Stimulated activated CD8-positive, alpha-beta memory T cell treated with anti-CD3 and anti-CD28 coated beads, Interleukin-12 subunit alpha, Interleukin-12 subunit beta, amount 100 ng/mL, for 4 hours (primary cell): ENCODE measurements at regions not wholly inside any gene's neighbourhood (a gene's known extent, or its start where the extent isn't known, plus 50 kb on each side); places are given as distances from the start of the nearest gene placed in this dataset.

ENCODE experiments used
- DNase-seq: peaks from one replicate; pipeline ENCODE4 v3.0.0-alpha.2; 2020; ENCODE audit warnings: low read depth

DNA sequence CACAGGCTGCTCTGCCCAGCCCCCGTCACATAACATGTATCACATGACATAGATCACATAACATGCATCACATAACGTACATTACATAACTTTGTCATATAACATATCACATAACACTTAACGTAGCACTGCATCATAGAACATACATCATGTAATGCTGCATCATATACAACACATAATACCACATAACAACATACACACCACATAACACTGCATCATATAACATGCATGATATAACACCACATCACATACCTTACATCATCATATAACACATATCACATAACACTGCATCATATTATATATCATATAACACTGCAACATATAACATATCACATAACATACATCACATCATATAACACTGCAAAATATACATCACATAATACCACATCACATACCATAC is 83.8 kb downstream of the AXIN2 start:
- no peak for DNase-seq

DNA sequence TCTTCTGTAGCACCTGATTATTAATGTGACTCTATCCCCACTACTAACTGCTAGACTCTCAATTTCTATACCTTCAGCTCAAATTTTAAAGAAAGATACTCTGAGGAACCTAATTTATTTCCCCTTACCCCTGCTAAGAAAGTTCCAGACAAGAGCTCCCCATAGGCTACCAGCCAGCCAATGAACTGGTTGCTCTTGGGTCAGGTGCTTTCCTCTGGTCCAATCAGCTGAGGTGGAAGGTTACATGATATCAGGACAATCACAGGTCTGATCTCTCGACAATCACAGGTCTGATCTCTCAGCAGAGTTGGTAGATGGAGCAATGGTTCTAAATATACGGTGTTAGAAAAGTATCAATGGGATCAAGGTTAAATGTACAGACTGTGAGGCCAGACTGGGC is 86.8 kb downstream of the AXIN2 start:
- no peak for DNase-seq

DNA sequence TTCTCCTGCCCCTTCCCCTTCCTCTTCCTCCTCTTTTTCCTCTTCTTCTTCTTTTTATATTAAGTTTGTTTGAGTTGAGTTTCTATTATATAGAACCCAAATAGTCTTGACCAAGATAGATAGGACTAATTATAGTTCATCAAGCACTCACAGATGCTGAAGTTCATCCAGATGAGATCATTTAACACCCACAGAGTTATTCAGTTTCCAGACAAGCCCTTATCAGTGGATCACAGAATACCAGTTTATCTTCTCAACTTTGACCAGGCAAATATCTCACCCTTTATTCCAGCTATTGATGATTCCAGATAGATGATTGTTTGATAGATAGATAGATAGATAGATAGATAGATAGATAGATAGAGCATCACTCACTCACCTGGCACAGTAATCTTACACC is 87.5 kb downstream of the AXIN2 start:
- DNase-seq: no peak

DNA sequence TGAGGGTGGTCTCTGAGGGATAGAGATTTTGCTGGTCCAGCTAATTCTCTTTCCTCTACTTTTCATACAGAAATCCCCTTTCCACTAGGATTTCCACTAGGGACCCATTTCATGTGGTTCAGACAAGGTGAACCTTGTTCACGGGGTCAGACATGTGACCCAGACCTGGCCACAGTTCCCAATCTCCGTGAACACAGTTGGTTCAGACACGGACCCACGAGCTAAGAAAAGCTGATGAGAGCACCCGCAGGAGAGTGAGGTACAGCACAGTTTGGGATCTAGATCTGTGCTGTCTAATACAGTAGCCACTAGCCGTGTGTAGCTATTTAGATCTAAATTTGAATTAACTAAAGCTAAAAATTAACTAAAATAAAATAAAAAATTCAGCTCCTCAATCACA is 88.1 kb downstream of the AXIN2 start:
- no peak for DNase-seq

DNA sequence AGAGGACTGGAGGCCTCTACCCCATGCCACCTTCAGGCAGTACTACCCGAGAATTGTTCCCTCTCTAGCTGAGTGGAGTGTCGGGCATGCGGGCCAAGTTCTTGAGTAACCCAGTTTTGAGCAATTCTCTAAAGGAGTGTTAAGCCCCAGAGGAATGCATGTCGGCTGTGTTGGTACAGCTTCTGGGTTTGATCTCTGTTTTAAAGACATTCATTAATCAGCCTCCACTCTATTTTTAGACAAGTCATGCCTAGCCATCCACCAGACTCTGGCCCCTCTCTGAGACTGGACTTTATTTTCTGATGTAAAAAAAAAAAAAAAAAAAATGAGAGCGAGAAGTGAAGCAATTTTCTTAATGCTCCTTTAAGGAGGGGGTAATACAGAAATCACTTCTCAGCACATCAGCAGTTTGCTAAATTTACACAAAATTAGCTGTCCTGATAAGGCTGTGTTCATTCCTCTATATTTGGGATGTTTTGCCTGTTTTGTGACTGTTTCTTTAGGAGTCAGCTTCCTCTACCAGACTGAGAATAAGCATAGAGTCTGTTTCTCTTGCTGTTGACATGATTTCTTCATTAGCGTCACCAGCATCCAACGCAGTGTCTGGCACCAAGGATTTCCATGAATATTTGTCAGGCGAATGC is 88.7 kb downstream of the AXIN2 start:
- DNase-seq: no peak

DNA sequence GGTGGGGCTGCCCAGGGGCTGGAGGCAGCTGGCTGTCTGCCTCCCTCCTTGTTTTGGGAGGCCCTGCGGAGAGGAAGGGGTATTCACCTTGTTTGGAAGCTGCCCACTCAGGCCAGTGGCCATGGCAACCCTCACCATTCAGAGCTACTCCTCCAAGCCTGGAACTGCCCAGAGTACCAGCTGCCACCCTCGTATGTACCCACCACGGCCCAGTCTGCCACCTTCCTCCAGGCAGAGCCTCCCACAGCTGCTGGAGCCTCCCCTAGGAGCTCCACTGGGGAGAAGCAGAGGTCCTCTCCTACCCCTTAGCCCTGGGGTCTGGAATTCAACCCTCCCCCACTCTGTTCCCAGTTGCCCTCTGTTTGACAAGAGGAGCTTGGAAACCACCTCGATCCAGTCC is 90.7 kb downstream of the AXIN2 start:
- no peak for DNase-seq

DNA sequence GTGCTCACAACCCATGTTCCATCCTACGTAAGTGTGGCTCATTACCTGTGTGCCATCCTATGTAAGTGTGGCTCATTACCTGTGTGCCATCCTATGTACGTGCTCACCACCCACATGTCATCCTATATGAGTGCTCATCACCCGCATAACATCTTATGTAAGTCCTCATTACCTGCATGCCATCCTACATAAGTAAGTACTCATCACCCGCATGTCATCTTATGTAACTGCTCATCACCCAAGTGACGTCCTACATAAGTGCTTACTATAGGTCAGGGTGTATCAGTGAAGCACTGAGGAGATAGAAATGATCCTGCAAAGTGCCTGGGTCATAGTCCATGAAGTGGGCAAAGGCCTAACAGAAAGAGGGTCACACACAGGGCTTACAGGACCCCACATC is 93.1 kb downstream of the AXIN2 start:
- DNase-seq: no peak

DNA sequence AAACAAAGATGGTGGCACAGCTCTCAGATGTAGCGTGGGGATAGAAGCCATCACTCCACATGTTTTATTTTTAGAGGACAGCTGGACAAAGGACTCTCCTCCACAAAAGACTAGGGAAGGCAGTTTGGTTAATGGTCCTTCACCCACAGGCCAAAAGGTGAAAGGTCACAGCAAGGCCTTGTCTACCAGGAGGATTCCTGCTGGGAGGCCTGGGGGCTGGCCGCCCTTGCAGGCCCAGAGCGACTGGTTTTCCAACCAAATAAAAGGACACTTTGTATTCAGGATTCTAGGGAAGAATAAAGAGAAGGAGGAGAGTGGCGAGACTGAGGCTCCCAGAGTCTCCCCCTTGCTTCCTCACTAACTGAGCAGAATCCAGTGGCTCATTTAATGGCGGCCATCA is 94.3 kb downstream of the AXIN2 start:
- DNase-seq: no peak

DNA sequence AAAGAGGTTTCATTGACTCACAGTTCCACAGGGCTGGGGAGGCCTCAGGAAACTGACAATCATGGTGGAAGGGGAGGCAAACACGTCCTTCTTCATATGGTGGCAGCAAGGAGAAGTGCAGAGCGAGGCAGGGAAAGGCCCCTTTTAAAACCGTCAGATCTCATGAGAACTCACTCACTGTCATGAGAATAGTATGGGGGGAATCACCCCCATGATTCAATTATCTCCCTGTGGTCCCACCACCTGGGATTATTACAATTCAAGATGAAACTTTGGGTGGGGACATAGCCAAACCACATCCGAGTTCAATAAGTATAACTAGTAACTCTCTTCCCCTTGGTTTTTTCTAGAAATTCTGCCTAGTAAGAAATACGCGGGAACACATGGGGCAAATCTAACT is 94.9 kb downstream of the AXIN2 start:
- DNase-seq: no peak

DNA sequence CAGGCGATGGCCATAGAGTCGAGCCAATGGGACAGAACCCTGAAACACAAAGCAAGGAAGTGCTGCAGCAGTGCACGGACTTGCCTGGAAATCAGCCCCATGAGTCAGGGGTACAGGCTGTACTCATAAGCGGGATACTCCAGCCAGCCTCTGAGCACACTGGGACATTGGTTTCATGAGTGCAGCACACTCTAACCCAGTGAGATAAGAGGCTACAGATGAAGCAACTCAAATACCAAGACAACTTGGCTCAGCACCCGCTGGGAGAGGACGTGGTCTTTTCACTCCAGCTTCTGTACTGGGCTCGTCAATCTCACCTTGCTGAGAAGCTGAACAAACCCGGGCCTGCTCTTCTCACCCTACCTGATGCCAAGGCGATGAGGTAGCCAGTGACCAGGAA is 98.2 kb downstream of the AXIN2 start:
- no peak for DNase-seq

DNA sequence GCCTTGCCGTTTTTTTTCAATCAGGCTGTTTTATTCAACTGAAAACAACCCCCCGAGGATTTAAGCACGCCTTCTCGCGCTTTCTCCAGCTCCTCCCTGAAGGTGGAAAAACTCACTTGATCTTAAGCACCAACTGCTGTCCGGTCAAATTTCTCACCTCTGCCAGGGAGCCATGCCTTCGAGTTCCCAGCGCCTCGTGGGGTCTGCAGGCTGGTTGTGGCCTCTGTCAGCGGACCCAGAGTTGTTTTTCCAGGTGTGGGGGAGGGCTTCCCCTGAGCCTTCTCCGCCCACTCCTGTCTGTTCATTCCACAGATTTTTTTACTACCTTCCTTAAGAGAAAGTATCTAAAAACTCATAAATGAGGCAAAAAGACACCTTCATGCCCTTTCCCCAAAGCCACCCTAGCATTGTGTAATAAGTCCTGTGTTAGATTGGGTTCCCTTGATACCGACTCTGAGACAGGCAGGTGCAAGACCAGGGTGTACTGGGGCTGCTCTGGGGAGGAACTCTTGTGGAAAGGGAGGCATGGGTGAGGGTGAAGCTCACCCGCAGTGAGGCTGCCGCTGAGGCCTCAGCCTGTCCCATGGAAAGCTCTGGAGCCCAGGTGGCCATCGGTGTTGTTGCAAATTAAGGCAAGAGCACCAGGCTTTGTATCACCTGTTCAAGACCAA is 101.6 kb downstream of the AXIN2 start:
- DNase-seq: no peak

DNA sequence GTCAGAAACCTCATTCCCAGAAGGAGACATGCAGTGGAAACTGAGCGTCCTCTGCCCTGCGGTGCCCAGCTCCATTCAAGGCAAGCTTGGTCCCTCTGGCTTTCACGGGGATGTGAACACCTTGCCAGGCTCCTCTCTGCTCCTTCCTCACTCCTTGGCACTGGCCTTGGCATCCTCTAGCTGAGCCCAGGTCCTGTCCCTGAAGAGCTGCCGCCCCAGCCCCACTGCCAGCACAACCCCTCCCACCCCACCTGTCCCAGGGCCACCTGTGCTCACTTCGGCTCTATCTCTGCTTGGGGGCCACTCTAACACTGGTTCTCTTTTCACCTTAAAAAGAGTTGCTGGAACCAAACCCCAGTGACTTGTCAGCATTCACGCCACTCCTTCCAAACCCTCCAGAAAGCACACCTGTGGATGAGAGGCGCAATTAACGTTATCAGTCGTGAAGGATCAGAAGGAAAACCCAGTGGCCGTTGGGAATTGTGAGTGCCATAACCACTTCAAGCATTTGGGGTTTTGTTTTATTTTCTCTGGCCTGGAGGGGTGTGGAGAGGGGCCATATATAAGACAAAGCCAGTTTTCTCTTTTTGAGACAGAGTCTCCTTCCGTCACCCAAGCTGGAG is 103.7 kb downstream of the AXIN2 start:
- no peak for DNase-seq

DNA sequence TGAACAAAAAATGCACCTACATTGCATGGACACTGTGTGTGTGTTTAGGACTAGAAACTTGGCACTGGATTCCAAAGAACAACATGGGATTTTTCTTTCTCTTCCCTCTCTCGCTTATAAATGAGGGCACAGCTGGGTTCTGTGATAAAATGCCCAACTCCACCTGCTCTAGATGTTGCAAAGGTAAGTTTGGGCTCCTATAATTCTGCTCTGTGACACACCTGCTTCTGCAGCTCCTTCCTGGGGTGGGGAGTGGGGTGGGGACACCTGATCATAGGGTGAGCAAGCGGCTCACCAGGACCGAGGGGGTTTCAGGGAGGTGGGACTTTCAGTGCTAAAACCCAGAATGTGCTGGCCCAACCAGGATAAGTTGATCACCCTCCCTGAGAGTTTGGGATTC is 104.3 kb downstream of the AXIN2 start:
- DNase-seq: no peak

DNA sequence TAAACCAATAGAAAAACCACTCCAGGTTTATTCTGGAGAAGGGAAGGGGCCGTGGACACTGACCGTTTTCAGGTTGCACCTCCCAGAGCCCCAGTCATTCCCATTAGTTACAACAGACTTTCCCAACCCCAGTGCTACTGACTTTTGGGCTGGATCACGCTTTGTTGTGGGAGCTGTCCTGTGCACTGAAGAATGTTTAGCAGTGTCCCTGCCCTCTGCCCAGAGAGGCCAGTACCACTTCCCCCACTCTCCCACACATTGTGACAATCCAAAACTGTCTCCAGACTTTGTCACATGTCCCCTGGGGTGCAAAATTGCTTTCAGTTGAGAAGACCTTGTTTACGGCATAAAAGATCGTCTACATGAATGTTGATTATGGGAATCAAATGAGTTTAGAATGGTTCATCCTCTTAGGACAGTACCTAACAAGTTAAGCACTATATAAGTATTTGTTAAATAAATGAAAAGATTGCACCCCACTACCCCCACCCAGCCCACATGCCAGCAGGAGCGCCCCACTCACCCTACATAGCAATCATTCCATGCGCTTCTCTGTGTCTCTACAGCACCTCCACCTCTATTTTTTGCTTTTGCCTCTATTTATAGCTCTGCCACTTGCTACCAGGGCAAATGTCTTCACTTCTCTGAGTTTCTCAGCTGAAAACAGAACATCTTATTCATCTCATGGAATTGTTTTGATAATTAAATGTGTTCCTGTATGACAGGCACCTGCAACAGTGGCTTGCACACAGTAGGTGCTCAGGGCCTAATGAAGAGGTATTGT is 104.9 kb downstream of the AXIN2 start:
- no peak for DNase-seq

DNA sequence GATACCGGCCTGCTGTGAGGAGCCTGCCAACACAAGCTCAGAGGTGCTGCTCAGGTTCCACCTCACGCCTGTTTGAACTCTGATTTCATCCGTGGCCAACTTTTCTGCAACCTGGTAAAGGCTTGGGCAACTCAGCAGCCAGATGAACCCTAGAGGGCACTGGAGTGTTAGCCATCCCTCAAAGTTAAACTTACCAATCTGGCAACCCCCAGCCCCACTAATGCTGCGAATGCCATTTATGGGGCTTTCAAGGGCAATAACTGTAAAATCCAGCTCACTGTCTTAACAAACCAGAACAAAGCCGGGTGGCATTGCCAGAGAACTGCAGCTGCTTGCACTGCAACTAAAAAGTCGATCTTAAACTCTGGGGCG is 105.5 kb downstream of the AXIN2 start:
- DNase-seq: no peak

DNA sequence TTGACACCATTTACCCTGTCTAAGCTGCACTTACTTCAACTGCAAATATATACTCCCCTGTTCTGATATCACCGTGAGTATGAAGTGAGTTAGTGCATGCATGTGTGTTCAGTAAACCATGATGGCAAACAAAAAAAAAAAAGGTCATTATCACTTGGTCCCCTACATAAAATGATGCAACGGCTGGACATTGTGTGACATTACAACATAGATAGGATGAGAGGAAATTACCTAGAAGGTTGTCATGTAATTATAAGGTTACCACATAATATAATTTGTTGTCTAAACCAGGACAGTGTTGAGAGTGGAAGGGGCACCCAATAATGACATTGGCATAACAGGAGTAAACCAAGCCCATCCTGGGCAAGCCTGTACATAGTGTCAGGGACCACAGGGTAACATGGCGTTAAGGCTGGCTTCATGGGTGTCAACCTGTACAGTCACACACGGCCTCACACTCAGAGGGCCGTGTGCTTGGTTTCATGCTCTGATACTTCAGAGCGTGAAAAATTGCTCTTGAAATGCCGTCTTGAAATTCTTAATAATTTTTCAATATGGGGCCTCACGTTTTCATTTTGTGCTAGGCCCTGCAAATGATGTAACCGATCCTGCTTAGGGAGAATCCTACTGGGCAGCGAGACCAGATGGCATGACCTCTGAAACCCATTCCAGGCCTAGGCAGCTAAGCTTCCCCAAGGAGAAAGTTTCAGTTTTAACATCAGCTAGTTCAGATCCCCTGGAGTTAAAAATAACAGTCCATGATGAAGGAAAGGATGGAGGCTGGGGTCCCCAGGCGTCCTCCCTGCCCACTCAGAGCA is 106.1 kb downstream of the AXIN2 start:
- DNase-seq: no peak

DNA sequence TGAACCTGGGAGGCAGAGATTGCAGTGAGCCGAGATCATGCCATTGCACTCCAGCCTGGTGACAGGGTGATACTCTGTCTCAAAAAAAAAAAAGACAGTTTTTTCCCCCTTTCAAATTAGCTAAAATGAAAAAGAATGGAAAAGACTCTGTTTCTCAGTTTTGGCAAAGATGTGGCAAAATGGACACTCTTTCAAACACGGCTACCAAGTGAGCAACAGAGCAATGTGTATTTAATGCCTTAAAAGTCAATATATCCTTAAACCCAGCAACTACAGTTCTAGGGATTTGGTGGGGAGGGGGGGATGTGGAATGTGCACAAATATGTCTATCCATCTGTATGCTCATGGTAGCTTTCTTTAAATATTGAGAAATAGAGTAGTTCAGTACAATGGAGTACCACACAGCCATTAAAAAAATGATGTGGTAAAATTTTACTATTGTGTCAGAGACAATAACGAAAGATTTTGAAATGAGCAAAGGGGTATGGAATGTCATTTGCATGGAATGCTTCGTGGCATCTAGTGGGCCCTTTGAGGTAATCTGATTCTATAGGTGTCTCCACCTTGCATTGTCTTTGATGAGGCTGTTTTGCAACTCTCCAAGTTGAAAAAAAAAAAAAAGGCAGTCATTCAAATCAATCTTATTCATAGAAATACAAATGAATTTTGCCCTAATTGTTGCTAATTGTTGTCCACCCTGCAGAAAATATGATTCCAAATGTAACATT is 108.1 kb downstream of the AXIN2 start:
- no peak for DNase-seq

DNA sequence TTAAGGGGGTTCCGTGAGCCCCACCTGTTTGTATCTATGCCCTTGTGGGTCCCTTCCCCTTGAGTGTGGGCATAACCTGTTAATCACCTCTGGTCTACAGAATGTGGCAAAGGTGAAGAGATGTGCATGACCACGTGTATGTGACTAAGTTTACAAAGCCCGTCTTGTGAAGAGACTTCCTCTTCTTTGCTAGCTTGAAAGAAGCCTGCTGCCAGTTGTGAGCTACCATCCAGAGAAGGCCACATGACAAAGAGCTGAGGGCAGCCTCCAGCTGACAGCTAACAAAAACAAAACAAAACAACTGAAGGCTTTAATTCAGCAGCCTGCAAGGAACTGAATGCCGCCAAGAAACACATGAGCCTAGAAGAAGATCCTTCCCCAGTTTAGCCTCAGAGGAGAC is 112.0 kb downstream of the AXIN2 start:
- DNase-seq: no peak

DNA sequence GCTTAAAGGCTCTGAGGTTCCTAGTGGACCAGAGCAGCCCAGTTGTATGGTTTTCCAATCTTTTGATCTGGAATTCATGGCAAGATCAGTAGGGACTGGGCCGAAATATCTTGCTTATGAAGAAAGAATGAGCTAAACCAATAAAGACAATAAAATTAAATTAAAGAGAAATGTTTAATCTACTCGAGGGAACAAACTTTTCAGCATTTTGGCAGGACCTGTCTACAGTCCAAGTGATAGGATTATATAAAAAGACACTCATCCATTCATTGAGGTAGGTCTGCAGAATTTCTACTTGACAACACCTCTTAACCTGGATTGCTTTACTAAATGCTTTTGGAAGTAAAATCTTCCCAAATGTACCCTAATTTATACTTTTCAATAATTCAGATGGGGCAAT is 113.6 kb downstream of the AXIN2 start:
- DNase-seq: no peak

DNA sequence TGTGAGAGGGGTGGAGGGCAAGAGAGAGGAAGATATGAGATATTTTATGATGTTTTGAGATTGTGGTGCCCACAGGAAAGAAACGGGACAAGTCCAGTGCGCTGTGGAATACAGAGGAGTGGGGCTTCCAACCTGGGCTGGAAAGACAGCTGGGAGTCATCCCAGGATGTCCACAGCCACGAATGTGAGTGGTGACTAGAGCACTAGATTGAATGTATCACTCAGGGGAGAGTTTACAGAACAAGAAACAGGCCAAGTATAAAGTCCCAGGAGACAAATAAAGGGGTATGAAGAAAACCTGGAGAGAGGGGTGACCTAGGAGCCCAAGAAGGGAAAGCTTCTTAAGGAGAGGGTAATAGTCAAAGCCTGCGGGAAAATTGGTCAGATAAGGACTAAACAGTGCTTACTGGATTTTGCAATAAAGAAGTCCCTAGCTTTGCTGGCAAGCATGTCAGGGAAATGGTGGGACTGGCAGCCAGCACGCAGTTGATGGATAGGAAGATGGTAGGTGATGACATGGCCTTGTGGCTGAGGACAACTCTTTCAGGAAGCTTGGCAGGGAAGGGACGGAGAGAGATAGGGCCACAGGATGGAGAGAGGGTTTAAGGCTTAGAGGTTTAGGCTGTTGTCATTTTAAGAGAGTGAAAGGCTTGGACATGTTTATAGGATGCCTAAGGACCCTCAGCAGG is 114.5 kb downstream of the AXIN2 start:
- no peak for DNase-seq

DNA sequence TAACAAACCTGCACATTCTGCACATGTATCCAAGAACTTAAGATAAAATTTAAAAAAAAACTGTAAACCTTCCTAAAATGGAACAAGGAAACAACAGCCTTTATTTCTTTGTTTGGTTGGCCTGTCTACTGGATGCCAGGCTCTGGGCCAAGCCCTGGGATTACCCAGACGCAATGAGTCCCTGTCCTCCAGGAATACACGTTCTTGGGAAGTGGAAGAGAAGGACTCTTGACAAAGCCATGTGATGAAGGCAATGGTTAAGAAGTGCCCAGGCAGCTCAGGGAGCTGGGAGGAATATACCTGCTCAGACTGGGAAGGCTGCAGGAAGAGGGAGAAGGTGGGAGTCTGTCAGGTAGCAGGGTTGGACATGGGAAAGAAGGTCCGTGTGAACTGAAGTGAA is 115.4 kb downstream of the AXIN2 start:
- no peak for DNase-seq
